Coronary artery (tissue), 2 donors: ENCODE measurements at regions not wholly inside any gene's neighbourhood (a gene's known extent, or its start where the extent isn't known, plus 50 kb on each side); places are given as distances from the start of the nearest gene placed in this dataset.

Experiments
- DNase-seq: peaks from one replicate; pipeline ENCODE4 v3.0.0-alpha.2; 2017; ENCODE audit warnings: low spot score
- H3K27ac ChIP-seq, 2 donors: fragments of 200-600 bp; sonication (generic); one replicate each; pipeline ENCODE4 v1.5.1; 2016 to 2019
- H3K4me3 ChIP-seq: fragments of 200-600 bp; sonication (generic); 2 replicates; pipeline ENCODE4 v1.5.1; 2016; ENCODE audit warnings: mild to moderate bottlenecking, moderate library complexity
- TF ChIP-seq, protein P1 (sequence below): fragments of 200-600 bp; sonication (generic); IDR thresholded peaks from one replicate; pipeline ENCODE4 v1.5.1; 2019; ENCODE audit warnings: antibody characterized with exemption

DNA sequence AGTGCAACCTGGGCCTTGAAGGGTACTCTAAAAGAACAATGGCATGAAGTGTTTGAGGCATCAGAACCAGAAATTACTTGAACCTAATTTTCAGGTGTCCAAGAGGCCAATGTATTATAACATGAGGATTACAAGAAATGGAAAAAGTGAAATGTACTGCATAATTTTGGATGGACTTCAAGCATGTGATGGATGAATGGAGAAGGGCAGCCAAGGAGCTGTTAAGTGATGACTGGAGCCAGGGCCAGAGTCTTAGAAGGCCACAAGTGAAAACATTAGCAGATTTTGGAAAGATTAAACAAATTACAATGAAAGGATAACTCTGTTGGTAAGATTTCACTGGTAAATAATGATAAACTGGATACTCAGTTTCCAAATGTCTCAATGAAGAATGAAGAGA is 738.2 kb downstream of the CD109 start:
- no peak overlapping the region for H3K4me3 ChIP-seq
- TF ChIP-seq, protein P1, sequence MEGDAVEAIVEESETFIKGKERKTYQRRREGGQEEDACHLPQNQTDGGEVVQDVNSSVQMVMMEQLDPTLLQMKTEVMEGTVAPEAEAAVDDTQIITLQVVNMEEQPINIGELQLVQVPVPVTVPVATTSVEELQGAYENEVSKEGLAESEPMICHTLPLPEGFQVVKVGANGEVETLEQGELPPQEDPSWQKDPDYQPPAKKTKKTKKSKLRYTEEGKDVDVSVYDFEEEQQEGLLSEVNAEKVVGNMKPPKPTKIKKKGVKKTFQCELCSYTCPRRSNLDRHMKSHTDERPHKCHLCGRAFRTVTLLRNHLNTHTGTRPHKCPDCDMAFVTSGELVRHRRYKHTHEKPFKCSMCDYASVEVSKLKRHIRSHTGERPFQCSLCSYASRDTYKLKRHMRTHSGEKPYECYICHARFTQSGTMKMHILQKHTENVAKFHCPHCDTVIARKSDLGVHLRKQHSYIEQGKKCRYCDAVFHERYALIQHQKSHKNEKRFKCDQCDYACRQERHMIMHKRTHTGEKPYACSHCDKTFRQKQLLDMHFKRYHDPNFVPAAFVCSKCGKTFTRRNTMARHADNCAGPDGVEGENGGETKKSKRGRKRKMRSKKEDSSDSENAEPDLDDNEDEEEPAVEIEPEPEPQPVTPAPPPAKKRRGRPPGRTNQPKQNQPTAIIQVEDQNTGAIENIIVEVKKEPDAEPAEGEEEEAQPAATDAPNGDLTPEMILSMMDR, result no peak
- H3K27ac ChIP-seq, result no peak overlapping the region
- DNase-seq, result no peak

DNA sequence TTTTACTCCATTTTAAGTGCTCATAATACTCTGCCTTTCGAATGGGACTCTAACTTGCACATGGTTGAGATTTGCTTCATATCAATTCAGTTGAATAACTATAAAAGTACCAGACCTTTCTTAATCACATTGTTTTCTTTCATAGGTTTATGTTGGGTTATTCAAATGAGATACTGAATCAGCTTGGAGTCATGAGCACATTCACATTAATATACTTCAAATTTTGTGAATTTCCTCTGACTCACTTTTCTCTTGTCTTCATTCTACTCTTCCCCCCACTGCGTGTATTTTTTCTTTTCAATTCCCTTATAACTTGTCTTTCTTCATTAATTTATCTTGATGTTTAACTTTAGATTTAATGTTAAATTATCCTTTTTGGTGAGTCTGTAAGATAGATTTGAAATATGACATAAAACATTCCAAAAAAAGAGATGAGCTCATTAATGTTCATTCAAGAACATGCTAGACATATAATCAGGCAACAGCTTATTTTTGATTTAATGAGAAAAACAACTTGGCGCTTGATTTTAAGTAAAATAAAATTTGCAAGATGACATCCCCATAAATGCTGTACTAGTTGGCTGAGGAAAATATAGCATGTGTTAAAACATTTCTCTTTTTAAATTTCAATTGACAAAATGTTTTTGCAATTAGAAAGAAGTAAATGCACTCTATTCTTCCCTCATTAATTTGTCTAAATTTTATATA is 736.0 kb downstream of the CD109 start:
- TF ChIP-seq, protein P1, result no peak
- no peak for DNase-seq

DNA sequence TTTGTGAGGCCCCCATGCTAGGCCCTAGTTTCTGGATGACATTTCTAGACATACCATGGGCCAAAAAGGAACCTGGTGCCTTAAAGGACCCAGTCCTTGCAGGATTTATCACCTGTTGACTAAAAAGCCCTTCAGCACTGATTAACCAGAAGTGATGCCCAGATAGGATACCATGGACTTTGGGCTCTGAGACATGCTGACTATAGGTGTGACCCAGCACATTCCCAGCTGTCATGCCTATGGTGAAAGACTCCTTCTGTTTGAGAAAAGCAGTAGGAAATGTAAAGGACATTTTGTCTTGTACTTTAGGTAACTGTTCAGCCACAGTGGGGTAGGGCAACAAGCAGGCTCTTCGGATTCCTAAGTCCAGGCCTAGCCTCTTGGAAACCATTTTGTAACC is 724.2 kb downstream of the CD109 start:
- Histone ChIP-seq H3K4me3 (no peak overlapping the region), H3K27ac (no peak overlapping the region)
- DNase-seq, result no peak
- TF ChIP-seq, protein P1, result no peak

More for the DNA sequence above, 736.0 kb downstream of the CD109 start:
- no peak overlapping the region for H3K27ac ChIP-seq
- no peak overlapping the region for H3K4me3 ChIP-seq

DNA sequence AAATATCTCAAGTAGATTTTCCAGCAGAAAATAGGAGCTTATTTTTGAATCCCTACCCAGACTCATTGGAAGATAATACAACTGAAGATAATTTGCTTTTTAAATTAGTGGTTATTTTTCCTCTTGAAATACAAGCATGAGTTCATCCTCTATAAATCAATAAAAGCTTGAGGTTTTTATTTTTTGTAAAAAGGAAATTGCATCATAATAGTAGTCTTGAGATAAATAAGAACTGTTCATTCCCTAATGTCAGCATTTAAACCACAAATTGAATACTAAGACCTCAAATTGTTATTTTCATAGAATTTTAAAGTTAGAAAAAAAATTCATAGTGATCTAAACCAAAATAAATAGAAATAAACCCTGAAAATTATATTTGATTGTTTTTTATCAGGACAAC is 719.1 kb downstream of the CD109 start:
- TF ChIP-seq, protein P1, result no peak
- Histone ChIP-seq H3K4me3 (no peak overlapping the region), H3K27ac (no peak overlapping the region)
- DNase-seq, result no peak

DNA sequence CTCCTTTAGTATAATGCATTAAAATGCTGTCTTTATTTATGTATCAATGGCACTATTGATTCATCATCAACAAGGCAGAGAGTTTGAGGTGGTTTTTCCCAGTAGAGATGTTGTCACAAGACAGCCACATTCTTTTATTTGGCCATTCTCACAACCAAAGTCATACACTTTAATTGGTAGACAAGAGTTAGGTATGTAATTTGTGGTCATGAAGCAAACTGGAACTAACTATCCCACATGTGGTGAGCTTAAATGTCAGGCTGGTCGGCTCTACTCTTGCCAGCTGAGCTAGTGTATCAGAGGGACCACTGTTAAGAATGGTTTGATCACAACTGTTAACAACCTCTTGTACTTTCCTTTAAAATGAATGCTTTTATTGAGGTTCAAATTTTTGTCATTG is 714.6 kb downstream of the CD109 start:
- H3K27ac ChIP-seq, result no peak overlapping the region
- no peak overlapping the region for H3K4me3 ChIP-seq
- DNase-seq, result no peak
- TF ChIP-seq, protein P1, result no peak

DNA sequence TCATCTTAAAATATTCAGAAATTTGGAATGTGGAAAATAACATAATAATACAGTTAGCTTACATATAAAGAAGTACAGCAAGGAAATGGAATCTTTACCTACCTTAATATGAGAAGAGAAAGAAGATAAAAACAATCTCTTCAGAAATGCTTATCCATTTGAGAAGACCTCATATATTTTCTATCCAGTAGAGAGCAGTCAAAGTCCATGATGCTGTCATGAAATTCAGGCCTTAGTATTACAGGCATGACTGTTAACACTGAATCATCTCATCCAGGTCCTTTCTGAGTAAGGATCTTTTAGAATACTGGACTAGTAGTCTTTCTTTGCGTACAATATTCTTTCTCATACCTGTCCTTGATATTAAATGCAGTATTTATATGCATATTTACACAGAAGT is 713.4 kb downstream of the CD109 start:
- TF ChIP-seq, protein P1, result no peak
- DNase-seq, result no peak
- H3K4me3 ChIP-seq, result no peak overlapping the region
- H3K27ac ChIP-seq, result no peak overlapping the region

DNA sequence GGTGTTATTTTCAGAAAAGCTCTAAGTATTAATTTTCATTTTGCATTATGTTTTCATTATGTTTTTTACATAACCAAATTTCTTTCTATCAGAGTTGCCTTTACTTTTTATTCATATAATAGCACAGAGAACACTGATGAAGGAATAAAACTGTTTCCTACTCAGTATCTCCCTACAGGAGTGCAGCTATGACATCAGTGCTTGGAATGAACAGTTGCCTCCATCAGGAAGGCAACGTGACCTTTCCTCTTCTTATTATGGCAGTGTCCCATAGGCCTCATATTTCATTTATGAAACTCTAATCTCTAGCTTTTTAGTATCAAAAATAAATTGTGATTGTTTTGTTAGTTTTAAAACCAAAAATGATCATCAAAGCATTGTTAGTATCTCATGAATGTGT is 712.8 kb downstream of the CD109 start:
- Histone ChIP-seq H3K27ac (no peak overlapping the region), H3K4me3 (no peak overlapping the region)
- no peak for DNase-seq
- TF ChIP-seq, protein P1, result no peak
